PC-9 (cell line): ENCODE measurements at regions not wholly inside any gene's neighbourhood (a gene's known extent, or its start where the extent isn't known, plus 50 kb on each side); places are given as distances from the start of the nearest gene placed in this dataset.

ENCODE experiments used
- CTCF ChIP-seq: fragments of 200-600 bp; sonication (generic); conservative IDR thresholded peaks from 2 replicates; pipeline ENCODE4 v1.6.1; 2017; ENCODE audit warnings: mixed run types, antibody characterized with exemption, mild to moderate bottlenecking, moderate library complexity
- EZH2 ChIP-seq: fragments of 200-600 bp; sonication (generic); IDR thresholded peaks from 2 replicates; pipeline ENCODE4 v1.8.0; 2017; ENCODE audit warnings: antibody characterized with exemption, low read depth

- TF ChIP-seq CTCF = no peak
- no peak for TF ChIP-seq EZH2
Observed at GRCh38 chr2:16409849-16410248, 255.8 kb downstream of the CYRIA start.
